NCI-H1105 treated with DMSO at 0.1 percent for 48 hours (cell line): ENCODE measurements at regions not wholly inside any gene's neighbourhood (a gene's known extent, or its start where the extent isn't known, plus 50 kb on each side); places are given as distances from the start of the nearest gene placed in this dataset.
"Not testable (repeated sequence)": the region's sequence is repeated elsewhere in the genome, so short reads cannot be mapped to it uniquely, and the experiment has no call there.

Source experiments
- DNase-seq: peaks from one replicate; lab custom pipeline; 2025; lab: John Stamatoyannopoulos, UW

DNA sequence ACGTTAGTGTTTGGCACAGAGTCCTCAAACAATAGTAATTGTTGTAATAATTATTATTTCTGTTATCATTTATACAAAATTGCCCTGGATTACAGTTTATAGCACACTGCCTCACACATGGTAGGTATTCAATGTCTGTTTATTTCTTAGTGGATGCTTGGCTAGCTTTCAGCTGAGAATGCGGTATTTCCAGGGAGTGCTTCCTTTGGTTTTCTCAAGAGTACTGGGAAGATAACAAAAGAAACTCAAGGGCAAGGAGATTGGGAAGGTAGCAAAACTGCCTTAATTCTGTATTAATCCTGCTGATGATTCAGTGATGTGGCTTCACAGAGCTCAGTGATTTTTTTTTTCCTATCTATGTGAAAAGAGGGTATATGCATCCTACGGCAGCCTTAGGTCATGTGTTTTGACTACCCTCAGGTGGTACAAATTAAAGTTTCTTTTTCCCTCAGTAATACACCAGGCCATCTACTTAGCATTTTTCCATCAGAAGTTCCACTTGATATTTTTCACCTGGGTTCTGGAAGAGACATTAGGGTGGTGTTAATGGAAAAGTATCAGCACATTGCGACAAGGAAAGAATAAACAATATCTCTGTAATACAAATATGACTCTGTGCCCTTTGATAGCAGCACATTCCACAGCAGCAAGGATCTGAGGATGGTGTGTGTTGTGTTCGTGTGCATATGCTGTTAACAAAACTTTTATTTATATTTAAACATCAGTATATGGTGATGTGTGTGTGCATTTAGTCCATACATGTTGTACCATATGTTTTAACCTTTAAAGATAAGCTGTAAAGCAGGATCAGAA lies 124.3 kb upstream of the RASGEF1B start:
- no peak for DNase-seq

DNA sequence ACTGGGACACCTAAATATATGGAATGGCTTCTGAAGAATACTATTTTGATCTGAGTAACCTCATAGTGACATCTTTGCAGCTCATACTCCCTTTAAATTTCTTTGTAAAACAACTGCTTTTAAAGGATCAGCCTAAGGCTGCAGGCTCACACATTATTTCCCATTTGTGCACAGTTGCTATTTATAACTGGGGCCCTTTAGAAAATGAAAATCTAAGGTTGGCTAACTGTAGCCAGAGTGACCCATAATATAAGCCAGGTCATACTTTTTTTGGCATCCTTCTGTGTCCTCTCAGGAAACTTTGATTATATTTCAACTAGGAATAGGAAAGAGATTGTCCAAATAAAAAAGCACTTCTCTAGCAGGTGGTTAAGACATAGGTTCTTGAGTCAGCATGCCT lies 123.6 kb upstream of the RASGEF1B start:
- DNase-seq: no peak

DNA sequence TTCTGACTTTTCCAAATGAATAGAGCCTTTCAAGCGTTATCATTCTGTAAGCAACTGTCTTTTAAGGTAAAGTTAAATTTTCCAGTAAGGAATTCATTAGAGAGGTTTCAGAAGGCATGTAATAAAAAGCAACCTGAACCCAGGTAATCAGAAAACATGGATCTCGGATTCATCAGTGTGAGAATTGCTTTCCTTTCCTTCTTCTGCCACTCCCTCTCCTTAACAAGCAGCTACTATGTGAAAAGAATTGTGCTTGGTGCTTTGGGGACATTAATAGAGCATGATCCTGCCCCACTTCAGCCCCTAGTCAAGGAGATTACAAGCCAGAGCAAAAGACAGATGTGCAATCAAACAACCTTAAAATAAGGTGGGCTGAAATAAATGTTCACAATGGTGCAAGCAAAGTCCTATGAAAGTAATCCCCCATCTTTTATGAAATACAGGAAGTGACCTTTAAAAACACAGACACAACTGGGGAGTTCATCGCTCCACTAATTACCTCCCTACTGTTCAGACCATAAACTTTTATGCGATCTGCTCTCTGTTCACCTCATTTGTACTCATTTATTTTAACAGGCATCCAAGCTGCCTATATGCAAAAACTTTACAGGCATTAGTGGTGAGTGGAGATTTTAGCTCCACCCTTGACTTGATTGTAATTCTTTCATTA lies 122.9 kb upstream of the RASGEF1B start:
- DNase-seq: no peak

DNA sequence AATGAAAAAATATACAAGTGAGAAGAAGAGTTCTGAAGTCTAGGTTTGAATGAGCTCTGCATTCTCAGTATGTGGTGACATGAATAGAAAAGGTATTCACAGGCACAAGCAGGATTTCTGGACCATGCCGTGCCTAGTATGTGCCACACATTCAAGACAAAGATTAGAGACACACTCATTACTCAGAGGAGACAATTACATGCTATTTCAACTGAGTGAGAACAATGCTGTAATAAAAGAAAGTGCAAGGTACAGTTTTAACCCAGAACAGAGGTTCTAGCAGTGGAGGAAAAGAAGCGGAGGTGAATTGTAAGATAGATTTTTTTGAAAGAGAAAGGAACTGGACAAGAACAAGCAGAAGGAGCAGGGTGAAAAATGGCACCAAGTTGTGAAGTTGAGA lies 121.0 kb upstream of the RASGEF1B start:
- DNase-seq: no peak

DNA sequence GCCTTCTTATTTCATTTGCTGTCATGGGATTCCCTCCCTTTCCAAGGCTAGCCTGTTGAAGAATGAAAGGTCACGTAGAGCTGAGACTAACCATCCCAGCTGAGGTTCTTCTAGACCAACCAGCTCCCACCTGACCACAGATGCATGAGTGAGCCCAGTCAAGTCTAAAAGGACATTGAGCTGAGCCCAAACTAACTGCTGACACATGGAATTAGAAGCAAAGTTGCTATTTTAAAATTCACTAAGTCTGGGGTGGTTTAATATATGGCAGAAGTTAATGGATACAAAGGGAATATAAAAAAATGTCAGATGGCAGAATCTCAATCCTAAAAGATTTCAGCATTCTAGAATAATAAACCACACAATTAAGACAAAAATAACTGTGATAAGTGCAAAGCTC lies 118.9 kb upstream of the RASGEF1B start:
- DNase-seq: no peak

DNA sequence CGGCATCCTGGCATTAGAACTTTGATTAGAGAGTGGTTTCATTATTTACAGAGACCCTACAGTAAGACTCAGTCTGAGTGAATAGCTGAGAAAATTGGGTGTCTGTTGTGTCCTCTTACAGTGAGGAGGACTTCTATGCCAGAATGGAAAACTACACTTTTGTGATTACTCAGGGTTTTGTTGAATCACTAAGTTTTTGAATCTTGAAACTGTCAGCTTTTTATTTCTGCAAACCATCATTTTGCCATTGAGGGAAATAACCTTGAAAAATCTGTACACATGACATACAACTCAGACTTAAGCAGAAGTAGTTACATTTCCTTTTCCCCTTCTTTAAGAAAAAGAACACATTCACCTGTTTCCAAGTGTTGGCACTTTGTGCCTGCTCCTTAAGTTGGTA lies 117.6 kb upstream of the RASGEF1B start:
- DNase-seq: no peak

DNA sequence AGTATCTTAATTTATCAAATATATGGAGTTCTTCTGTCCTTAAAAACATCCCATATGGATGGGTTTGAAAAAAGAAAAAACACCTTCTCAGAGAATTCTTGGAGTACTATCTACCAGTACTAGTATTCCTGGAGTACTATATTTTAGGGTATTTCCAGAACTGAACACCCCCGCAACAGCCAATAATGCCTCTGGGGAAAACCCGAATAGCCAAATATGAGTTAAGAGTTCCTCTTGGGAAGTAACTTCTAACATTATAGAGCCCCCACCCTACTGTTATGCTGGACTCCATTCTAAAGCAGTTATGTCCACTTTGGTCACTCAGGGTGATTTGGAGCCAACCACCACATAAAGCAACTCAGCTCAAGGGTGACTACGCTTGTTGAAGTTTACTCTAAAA lies 115.0 kb upstream of the RASGEF1B start:
- DNase-seq: no peak

DNA sequence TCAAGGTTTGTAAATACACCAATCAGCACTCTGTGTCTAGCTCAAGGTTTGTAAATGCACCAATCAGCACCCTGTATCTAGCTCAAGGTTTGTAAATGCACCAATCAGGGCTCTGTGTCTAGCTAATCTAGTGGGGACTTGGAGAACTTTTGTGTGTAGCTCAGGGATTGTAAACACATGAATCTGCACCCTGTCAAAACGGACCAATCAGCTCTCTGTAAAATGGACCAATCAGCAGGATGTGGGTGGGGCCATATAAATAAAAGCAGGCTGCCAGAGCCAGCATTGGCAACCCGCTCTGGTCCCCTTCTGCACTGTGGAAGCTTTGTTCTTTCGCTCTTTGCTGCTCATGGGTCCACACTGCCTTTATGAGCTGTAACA lies 109.3 kb upstream of the RASGEF1B start:
- not testable (repeated sequence) for DNase-seq

DNA sequence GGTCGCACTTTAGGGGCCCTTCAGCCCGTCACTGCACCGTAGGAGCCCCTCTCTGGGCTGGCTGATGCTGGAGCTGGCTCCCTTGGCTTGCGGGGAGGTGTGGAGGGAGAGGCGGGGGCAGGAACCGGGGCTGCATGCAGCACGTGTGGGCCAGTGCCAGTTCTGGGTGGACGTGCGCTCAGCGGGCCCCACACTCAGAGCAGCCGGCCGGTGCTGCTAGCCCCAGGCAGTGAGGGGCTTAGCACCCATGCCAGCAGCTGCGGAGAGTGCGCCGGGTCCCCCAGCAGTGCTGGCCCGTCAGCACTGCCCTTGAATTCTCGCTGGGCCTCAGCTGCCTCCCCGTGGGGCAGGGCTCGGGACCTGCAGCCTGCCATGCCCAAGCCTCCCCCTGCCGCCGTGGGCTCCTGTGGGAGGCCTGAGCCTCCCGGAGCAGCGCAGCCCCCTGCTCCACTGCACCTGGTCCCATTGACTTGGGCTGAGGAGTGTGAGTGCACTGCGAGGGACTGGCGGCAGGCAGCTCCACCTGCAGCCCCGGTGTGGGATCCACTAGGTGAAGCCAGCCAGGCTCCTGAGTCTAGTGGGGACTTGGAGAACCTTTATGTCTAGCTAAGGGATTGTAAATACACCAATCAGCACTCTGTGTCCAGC lies 108.8 kb upstream of the RASGEF1B start:
- no peak for DNase-seq

DNA sequence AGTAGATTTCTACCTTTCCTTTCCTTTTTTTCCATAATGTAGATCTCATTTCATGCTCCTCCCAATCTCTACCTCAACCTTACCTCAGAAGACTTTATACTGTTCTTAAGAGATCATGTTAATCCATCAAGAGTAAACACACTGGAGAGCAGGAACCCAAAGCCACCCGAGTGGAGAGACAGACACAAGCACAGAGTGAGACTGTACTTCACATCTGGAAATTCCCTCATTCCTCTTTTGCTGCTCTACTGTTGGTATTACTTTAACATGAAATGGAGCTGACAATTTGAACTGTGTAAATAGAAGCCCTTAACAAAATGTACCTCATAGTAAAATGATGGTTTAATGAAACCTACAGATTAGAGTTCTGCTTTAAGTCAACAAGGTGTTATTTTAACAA lies 105.7 kb upstream of the RASGEF1B start:
- DNase-seq: no peak

DNA sequence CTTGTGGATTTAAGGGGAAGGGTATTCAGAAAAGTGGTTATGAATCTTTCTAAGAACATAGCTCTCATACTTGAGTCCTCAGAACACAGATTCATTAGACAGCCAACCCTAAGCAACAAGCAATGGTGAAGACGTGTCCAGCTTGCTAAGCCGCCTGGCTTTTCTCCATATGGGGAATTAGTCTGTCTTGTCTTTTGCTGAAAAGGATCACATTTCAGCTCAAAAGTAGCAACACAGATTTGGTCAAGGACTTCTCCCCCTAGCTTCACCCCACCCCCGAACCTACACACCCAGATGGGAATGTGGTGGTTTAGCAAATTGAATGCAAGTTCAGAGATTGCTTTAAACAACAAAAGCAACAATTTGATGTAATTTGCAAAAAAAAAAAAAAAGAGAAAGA lies 103.3 kb upstream of the RASGEF1B start:
- DNase-seq: no peak

DNA sequence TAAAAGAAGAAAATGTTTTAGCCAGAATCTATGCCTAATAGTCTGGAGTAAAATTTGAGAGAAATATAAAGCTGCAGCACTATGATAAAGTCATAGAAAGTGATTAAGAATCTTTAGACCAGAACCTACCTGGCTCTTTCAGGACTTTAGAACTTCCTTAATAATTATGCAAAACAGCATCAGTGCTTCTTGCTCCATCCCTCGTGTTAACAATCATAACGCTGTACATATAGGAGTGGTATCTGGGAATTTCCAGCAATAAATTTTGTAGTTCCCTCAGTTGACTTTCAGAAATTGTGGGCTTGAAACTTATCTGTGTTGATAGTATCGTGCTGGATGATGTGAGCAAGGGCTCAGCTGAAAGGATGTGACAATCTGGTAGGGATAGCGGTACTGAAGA lies 102.1 kb upstream of the RASGEF1B start:
- DNase-seq: no peak

DNA sequence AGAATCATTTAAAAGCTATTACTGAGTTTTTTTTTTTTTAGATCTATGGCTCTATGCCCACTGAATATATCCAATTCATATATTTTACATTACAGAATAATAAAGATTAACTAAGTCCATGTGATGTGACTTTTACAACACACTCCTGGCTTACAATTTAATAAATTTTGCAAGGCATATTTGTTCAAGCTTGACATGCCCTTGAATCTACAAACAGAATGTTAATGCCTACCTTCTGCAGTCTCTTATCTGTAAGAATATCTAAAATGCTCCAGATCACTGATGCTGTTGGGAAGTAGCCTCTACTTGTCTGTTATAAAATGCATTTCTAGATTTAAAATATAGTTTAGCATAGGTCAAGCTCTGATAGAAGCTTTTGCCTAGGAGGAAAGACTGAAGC lies 100.7 kb upstream of the RASGEF1B start:
- DNase-seq: no peak

DNA sequence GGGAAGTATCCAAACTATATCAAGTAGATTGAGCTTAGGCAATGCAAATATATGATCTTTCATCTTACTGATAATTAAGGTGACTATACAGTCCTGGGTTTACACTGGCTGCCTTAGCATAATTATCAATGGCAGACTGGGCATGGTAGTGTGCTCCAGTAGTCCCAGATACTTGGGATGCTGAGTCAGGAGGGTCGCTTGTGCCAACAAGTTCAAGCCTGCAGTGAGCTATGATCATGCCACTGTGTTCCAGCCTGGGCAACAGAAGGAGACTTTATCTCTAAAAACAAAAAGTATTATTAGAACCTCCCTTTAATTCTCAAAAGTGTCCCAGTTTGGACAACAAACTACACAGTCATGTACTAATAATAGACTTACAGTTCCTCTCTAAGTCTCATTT lies 99.4 kb upstream of the RASGEF1B start:
- DNase-seq: no peak

DNA sequence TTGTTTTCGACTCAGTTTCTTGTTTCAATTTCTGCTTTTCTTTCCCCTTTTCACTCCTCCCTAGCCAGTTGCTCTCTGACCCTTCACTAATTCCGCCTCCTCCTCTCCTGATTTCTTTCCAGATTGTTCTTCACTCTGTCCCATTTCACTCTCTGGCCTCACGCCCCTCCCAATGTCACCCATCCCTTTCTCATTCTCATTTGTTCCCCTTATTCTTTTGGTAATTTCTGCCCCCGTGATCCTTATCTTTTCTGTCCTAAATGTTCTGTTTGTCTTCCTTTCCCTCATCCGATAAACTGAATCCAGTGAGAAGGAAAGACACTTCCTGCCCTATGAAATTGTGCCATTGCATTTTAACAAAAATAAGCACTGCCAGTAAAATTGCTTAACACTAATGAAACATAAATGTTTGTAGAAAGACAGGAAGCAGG lies 94.5 kb upstream of the RASGEF1B start:
- no peak for DNase-seq

DNA sequence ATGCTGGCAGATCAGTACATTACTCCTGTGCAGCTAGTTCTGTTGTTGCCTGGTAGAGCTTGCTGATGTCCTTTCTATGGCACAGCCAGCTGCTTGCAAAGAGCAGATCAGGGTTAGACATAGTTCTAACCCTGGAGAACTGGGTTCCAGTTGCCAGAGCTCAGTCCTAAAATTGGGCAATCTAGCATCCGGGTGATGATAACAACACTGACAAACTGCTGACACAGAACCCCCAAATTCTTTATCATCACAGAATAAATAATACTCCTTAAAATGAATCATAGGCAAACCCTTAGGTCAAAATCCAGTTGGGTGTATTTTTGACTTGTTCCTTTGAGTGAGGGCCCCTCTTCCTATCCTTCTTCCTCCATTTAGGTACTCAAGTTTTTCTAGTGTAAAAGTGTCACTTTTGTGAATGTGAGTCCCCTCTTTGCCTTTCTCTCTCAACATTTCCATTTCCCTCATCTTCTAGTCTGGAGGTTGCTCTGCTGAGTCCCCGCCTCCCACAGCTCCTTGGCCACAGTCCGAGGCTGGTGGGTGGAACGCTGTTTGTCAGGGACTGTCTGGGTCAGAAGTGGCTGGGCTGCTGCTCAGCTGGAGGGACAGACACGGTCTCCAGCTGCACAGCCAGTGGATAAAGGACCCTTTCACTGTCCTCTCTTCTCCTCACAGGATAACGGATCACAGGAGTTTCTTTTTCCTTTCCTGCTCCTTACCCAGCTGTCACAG lies 93.6 kb upstream of the RASGEF1B start:
- DNase-seq: no peak

DNA sequence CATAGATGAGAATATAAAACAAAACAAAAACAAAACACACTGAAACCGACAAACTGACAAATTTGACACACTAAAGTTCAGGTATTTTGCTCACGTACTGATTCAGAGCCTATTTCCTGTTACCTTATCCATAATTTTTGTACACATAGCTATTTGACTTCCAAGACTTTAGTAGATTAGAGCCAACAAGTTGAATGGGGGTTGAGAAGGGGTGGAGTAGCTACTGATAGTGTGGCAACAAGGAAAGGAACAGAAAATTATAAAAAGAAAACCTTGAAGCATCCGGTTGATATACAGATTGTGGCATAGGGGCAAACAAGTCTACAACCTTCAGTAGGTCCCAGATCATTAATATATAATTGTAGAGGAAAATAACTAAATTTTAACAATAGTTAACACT lies 92.3 kb upstream of the RASGEF1B start:
- no peak for DNase-seq

DNA sequence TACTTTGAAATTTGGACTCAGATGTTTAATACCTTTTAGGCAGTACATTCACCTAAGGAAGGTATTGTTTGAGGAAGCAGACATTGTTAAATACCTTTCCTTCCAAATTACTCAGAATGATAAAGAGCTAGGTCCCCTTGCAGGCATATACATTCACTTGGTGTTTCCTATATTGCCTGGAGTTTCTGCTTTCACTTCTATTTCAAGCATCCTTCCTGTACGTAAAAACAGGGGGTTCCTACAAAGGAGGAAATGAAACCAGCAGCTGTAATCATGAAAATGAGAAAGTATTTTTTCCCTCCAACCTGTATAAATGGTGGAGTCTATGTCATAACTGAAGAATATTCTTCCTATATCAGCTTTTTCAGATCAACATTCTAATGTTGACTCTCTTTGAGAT lies 90.4 kb upstream of the RASGEF1B start:
- DNase-seq: no peak

DNA sequence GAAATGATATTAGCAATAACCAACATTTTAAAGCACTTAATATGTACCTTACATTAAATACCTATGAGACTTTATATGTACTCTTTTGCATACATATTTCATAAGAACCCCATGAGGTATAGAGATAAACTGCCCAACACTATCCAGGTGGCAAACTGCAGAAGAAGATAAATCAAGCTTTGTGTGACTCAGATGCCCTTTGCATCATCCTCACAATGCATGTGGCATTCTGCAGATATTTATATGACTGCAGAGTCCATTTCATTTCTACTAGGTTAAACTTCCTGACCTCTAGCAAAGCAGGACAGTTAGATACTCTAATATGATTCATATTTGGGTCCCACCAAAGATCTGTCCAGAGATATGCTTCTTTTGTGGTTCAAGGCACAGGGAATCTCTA lies 85.6 kb upstream of the RASGEF1B start:
- no peak for DNase-seq

DNA sequence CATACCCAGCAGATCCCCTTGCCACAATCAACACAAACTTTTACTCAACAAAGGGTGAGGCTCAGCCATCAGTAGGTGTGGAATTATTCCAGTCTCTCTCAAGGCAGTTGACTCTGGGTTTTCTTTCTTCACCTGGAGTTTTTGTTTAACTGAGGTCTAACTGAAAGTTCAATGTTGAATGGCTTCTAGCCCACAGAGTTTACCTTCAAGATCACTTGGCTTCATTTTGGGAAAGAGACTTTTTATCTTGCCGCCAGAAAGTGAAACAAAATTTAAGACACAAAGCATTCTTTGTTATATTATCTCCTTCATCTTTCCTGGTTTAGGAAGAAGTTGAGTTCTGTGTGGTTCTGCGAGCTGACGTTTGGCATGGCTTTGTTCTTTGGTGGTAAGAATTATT lies 83.8 kb upstream of the RASGEF1B start:
- no peak for DNase-seq

DNA sequence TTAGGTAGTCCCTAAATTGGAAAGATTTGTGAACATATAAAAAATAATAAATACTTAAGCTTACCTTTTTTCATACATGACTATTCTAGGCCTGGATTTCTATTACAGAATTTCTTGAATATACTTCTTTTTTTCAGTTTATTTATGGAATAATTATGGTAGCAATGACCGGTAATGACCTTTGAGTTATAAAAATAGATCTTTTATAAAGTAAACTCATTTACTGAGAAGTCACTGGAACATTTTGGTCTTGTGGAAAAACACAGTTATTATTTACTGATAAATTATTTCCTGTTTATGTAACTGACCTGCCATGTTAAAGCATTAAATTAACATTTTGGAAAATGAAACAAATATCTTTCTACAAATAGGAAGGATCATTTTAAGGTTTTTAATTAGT lies 80.4 kb upstream of the RASGEF1B start:
- DNase-seq: no peak

DNA sequence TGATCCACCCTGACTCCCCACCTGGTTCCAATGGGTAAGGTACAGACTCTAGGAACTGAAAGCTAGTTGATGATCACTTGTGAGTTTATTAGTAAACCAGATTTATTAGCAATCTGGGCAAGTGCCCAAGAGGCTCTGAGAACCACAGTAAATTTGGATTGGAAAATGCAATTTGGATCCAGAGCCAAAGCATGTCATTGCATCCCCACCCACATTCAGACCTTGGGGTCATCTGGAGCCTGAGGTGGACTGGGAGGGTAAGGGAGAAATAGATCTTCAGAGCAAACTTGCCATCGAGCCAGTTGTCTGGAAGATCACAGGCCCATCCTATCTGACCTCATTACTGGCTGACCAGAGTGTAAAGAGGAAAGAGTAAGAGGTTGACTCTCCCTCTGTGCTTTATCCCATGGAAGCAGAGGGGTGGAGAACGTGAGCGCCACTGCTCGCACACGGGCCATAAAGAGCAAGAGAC lies 78.7 kb upstream of the RASGEF1B start:
- DNase-seq: no peak

DNA sequence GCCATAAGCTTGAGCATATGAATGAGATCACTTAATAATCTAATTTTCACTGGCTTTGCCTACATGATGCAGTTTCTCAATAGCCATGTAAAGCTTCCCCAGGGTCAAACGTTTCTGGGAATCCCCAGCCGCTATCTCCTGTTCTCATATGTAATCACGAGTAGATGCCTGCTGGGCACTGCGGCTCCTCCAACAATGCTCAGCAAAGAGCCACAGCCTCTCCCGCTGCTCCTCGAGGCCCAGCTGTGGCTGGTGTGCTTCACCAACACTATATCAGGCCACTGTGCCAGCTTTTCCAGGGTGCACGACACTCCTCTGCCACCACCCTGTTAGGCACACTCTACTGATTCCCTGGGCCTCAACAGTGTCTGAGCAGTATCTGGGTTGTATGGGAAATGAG lies 78.3 kb upstream of the RASGEF1B start:
- no peak for DNase-seq
